Stimulated activated CD8-positive, alpha-beta memory T cell treated with anti-CD3 and anti-CD28 coated beads, Interleukin-15, amount 100 ng/mL, for 4 hours (primary cell): ENCODE measurements at regions not wholly inside any gene's neighbourhood (a gene's known extent, or its start where the extent isn't known, plus 50 kb on each side); places are given as distances from the start of the nearest gene placed in this dataset.

Experiments used
- DNase-seq, 2 donors: peaks; one replicate each; pipeline ENCODE4 v3.0.0-alpha.2; 2020; ENCODE audit warnings: low read depth in 2 of 2

DNA sequence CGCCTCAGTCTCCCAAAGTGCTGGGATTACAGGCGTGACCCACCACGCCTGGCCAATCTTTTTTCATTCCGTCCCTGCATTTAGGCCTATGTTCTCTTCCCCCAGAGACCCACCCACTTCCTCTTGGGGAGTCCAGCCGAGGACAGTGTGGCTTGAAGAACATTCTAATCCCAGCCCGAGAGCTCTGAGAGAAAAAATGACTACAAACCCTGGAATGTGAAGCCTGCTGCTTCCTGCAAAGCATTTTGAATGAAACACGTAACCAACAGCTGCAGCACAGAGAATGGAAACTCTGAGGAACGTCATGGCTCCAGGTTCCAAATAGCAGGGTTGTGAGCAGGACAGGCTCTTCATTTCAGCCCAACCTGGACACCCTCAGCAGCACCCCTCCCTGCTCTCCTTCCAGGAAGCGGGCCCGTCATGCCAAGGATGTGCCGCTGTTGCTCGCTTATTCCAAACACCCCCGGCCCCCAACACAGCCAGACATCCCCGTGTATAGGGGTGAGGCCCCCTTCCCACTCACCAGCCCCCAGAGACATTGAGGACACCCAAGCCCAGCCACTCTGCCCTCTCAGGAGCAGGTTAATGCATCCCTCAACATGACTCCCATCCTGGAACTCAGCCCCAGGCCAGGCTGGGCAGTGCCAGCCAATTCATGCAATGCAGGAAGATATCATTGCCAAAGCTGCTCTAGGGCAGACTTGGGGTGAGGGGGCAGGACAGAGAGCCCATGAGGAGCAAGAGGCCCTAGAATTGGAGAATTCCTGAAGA, 139.8 kb downstream of the ZFP36L2 start:
- DNase-seq = no peak

DNA sequence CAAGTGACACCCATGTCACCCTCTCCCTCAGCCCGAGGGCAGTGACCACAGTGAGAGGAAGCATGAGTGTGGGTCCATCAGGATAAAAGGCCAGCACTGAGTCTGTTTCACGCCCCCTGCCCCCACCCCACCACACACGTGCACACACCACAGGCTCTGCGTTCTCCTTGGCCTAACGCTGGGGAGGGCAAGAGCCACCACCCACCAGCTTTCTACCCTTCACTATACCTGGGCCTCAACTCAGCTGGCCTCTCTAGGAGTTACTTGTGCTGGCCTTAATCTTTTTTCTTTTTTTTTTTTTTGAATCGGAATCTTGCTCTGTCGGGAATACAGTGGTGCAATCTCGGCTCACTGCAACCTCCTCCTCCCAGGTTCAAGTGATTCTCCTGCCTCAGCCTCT, 140.5 kb downstream of the ZFP36L2 start:
- DNase-seq = no peak

DNA sequence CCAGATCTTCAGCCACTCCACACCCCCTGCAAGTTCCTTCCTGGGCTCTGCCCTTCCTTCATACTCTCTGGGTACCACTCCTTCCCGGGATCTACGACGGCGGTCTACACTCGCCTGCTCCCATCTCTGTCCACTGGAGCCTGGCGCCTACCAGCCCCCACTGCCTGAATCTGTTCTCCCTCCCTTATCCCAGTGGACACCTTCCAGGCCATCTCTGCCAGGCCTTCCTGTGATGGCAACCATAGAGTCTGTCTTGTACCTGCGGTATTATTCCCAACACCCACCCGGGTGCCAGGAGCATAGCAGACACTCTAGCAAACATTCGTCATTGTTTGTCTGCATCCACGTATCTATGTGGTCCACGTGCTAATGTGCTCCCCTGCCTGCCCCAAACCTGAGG, 140.9 kb downstream of the ZFP36L2 start:
- DNase-seq = no peak

DNA sequence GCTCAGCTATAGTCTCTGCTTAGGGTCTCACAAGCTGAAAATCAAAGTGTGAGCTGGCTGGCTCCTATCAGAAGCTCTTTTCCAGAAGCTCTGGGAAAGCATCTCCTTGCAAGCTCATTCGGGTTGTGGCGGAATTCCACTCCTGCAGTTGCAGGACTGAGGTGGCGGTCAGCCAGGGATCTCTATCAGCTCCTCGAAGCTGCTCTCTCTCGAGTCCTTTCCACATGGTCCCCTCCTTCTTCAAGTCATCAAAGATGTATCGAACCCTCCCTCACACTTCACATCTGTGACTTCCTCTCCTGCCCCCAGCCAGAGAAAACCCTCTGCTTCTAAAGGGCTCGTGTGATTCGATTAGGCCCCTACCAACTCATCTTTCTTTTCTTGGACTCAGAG, 141.7 kb downstream of the ZFP36L2 start:
- DNase-seq = no peak

DNA sequence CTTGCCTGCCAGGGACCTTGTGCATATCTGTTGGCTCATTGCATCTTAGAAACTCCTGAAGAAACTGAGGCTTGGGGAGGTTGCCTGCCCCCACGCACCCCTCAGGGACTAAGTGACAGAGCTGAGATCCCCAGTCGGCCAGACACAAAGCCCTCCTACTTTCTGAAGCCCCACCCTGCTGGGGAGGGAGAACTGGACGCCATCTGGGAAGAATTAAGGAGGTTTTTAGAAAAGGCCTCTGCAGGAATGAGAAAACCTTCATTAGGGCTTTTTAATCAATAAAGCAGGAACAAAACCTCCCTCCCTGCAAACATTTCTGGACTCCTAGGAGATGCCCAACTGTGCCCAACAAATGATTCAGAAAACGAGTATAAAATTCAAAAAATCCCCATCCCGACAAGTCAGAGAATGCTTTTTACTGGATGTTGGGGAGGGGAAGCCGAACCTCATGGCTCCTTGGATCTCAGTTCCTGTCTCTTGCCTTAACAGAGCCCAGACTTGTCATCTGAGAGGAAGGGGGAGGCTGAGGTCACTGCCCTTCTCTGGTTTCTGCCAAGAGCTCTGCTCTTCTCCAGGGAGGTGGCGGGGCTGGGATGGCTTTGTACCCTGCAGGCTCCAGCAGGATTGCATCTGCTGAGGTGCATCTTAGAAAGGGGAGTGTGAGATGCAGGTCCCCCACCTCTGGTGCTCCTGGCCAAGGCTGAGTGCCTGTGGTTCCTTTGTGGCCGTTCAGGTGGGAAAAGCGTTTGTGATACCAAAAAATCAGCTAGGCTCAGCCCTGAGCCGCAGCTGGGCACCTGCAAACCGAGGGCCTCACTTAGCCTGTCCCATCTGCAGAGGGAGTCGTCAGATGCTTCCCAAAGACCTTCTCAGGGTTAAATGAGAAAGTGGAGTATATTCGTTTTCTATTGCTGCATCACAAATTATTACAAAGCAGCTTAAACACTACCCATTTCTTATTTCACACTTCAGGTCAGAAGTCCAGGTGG, 142.4 kb downstream of the ZFP36L2 start:
- no peak for DNase-seq

DNA sequence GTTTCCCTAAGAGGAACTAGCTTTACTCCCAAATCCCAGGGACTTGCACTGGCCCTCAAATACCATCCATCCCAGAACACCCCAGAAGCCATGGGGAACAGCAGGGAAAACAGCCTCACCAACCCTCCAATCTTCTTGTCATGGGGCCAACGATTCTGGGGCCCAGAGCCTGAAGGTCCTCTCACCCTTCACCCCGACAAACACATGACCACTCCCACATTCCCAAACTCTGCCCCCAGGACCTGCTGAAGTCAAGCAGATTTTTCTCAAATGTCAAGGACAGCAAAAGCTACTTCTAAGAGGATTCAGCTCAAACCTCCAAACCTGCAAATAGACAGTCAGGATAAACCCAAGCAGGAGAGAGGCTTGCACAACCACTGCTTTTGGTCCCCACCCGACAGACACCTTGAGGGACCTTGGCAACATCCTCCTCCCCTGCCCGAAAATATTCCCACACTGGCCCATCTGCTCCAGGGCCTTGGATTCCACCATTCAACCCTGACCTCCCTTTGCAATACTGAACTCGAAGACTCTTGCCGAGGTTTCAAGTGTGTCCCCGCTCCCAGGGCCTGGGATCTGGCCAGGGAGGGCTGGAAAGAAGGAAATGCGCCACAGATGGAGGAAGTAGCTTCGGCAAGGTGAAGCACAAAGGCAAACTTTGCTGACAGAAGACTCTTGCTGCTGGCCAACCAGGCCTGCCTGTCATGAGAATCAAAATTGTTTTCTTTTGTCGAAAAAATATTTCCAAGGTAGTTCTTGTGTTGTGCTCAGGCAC, 143.3 kb downstream of the ZFP36L2 start:
- DNase-seq = no peak

DNA sequence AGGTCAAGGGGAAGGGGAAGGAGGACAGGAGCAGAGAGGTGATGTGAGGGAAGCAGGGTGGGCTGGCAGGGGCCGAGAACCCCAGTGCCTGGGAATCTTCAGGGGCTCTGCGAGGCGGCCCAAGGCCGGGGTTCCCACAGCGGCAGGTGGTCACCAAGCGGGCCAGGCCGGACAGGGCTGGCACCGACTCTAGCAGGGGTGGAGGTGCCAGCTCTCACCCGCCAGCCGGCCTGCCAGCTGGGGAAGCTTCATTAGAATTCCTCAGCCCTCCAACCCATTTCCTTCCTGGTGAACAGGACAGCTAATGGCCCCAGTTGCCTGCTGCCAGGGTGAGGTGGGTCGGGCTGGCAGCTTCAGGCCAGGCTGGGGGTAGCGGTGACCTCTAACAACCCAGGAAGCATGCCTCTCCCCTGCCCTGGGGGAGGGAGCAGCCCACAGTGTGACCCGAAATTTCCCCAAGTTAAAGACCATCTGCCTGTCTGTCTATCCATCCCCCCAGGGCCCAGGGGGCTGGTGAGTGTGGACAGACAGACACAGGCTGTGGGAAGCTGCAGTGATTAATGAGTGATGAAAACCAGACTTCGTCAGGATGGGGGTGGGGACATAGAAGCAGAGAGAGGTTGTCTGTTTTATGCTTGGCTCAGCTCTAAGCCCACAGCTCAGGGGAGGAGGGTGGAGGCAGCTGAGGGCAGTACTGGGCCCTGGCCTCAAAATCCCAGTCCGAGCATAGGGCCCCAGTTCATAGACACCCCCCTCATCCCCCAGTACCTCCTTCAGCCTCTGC, 144.1 kb downstream of the ZFP36L2 start:
- DNase-seq = no peak

DNA sequence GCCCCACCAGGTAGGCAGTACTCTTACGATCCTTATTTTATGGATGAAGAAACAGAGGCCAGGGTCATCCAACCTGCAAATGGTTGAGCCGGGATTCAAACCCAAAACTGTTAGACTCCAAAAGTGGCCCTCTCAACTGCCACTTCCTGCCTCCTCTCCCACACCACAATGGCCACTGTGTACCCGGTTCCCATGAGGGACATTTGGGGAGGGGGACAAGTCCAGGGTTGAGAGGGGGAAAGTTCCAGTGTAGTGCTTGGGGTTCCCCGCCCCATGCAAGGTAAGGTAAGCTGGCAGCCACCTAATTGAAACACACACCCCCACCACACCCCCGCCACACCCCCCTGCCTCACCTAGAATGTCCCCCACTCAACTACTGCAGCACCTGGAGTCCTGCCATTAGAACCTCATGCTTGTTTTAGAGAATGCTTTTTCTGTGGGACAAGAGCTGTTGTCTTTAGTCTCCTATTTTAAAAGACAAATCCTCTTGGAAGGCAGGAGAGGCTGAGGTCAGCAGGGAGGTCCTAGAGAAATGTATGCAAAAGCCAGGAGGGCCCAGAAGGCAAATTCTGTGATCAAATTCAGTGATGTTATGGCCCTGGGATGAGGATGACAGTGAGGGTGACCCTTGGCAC, 145.2 kb downstream of the ZFP36L2 start:
- no peak for DNase-seq

DNA sequence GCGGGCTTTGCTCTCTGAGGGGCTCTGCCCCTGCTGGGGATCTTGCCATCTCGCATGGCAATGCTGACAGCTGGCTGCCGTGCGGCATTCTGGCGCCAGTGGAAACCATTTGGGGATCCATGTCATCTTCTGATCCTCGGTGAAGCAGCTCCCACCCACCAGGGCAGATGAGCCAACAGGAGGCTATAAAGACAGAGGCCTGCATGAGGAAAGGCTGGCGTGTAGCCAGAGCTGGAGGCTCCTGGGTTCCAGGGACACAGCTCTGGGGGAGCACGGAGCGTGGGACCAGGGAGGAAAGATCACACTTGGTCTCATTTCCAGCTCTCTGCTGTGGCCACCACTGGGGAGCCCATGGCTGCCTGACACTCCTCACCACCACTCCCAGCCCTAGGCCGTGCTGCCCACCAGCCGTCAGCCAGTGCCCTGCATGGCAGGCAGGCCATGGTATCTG, 145.8 kb downstream of the ZFP36L2 start:
- no peak for DNase-seq

DNA sequence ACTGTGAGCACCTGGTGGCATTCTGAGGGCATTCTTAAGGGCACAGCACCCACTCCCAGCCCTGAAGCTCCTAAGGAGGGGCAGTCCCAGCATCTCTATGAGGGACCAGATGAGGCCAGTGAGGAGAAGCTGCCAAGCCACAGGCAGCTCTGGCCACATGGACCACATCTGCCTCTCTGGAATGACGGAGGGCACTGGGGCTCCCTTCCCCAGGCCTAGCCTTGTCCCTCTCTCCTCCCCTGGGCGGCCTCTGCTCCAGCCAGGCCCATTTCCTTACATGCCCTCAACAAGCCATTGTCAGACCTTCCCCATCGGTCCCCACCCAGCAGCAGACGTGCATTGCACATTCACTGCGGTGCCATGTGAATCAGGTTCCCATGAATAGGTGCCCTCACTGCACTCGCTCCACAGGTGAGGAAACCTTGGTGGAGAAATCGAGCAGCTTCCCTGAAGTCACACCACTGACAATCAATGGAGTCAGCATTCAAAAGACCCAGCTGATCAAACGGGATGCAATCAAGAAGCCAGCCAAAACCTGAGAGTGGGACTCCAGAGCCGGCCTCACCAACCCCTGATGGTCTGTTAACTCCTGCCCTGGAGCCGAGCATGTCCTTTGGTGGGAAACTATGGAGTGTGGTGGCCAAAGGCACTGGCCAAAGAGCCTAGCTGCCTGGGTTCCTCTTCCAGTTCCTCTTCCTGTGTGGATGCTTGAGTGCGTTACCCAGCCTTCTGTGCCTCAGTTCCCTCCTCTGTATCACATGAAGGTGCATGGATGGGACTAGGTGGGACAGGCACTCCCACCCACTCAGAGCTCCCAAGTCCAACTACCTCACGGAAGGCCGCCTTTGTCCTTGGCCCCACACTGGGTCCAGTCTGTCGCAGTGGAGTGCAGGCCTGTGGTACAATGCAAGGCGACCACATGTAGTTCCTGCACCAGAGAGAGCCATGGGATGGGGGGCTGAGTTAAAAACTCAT, 147.3 kb downstream of the ZFP36L2 start:
- no peak for DNase-seq

DNA sequence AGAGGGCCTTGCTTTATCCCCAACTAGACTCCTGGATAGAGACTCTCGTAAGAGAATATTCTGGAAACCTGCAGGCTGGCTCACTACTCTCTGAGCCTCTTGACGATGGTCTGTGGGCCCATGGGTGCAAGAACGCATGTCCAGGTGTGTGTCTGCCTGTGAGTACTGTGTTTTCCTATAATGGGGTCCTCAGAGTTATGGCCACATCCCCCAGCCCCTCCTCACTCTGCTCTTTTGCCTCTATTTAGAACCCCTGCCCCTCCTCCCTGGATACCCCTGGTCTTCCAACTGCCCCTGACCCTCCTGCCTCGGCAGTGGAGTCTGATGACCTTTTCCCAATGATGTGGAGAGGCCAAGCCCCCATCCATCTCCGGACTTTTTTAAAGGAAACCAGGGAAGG, 148.1 kb downstream of the ZFP36L2 start:
- DNase-seq = no peak

DNA sequence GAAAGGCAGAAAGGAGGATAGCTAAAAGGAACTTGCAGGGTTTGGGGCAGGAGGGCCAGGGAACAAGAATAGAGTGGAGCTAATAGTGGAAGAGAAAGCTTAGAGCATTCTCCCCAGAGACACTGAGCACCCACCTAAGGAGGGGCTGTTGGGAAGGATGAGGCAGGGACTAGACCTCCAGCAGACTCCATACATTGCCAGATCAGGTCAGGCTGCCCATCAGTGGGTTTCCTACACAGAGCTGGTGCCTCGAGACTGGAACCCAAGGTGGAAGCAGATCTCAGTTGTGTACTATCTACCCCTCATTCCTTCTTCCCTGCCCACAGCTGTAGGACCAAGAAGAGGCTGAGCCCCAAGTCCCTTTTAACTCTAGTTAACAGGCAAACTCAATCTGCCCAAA, 148.5 kb downstream of the ZFP36L2 start:
- DNase-seq = no peak

DNA sequence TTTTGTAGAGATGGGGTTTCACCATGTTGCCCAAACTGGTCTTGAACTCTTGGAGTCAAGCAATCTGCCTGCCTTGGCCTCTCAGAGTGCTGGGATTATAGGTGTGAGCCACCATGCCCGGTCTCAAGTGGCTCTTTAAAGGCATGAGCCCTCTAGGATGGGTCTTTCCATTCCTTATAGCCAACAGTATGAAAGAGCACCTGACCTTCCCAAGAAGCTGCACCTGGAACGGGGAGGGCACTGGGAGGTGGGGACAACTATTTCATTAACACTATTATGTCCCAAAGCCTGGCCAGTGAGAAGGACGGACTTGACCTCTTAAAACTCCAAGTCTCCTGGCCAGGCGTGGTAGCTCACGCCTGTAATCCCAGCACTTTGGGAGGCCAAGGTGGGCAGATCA, 149.7 kb downstream of the ZFP36L2 start:
- DNase-seq = no peak

DNA sequence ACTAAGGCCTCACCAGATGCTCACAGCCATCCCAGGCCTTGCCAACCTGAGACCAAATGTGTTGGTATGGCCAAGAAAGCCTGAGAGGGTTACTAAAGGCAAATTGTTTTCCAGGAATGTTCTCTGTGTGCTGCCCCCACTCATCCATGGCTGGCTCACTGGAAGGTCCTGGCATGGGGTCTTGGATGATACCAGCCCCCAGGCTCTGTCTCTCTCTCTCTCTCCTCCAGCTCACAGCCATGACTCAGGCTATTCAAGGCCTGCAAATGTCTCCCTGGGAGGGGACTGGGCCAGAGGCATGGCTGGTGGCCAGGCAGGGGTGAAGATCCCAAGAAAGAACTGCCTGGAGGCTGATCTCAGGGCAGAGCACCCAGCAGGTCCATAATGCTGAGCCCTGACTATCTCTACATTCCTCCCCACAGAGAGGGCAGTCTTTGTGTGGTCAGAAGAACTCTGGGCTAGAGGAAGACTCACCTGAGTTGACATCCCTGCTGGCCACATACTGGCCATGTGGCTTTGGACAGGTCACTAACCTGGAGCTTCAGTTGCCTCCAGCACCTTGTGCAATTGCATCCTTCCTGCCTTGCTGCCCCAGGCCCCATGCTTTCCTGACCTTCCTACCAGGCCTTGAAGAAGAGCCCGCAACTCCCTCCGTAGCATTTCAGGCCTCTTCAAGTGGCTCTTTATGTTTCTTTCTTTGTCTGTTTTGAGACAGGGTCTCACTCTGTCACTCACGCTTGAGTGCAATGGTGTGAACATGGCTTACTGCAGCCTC, 150.4 kb downstream of the ZFP36L2 start:
- no peak for DNase-seq

DNA sequence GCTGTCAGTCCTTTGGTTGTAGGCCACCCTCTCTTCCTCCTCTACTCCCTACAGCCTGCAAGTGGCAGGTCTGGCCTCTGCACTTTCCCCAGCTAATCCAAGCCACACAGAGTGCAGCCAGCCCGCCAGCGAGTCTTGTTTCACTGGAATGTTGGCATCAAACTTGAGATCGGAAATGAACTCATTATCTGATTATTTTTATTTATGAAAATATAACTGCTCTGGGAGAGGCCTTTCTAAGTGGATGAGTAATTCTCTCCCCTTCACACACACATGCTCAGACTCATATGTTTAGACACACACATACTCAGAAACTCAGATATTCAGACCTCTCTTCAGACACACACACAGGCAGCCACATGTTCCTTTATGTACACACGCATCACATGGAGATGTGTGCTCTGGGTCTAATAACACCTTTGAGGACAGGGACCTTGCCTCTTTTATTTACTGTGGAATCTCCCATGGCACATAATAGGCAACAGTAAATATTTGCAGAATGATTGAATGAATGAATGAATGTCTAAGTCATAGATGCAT, 151.3 kb downstream of the ZFP36L2 start:
- DNase-seq = no peak

DNA sequence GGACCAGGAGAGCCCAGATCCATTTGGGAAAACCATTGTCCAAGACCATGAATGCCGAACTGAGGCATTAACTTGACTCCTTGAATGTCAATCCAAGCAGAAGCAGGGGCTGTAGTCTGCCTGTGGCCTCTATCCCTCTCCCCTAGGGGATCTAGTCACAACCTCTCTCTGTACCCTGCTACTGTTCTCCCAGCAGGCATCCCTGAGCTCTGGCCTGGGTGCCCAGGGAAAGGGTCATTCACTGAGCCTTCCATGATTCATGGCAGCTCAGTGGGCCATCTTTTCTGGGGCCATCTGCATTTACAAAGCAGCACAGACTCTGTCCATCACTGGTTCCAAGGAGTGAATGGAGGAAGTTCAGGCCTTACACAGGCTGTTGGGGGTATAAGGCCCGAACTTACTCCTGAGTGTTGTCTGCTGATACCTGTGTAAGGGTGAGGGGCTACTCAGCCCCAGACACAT, 151.8 kb downstream of the ZFP36L2 start:
- no peak for DNase-seq

DNA sequence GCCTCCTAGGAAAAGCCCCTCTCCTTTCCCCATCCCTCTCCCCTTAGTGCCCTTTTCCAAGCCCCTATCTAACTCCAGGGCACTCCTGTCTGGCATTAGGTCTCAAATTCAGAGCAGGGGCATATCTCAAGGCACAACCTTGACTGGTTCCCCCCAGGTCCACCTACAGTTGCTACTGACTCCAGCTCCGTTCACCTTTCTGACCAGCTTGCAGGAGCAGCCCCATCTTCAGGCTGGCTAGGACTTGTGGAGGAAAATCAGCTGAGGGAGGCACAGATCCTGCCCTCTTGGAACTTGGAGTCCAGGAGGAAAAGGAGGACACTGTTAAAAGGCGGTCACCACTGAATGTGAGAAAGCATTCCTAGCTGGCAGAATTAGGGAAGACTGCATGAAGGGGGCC, 152.4 kb downstream of the ZFP36L2 start:
- no peak for DNase-seq

DNA sequence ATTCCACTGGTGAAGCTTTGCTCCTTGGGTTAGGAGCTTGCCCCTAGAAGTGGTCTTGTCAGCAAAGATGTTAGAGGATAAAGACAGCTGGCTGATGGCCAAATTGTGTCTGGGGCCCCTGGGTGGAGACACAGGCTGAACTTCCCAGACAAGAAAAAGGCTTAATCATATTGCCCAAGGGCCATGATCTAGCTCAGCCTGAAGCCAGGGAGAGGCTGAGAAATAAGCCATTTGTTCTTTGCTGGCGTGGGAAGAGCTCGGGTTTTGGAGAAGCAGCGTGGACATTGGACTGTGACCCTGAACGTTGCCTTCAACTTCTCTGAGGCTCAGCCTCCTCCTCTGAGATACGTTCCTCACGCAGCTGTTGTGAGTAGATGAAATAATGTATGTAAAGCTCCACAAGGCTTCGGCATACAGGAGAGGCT, 153.0 kb downstream of the ZFP36L2 start:
- no peak for DNase-seq
